OCI-LY1 (cell line): ENCODE measurements at regions not wholly inside any gene's neighbourhood (a gene's known extent, or its start where the extent isn't known, plus 50 kb on each side); places are given as distances from the start of the nearest gene placed in this dataset.

ENCODE experiments used
- H2AFZ ChIP-seq: fragments of 200-600 bp; sonication (generic), shearing (Covaris generic); 2 replicates; pipeline ENCODE4 v1.6.0; 2014; ENCODE audit warnings: antibody characterized with exemption, mild to moderate bottlenecking, low read length
- H3F3A ChIP-seq: fragments of 200-600 bp; sonication (generic), shearing (Covaris generic); 2 replicates; pipeline ENCODE4 v1.6.0; 2014; ENCODE audit warnings: mild to moderate bottlenecking, antibody characterized with exemption, low read length, moderate library complexity; ENCODE audit not compliant: insufficient read depth
- H3K27ac ChIP-seq: fragments of 200-600 bp; sonication (generic); 2 replicates; pipeline ENCODE4 v1.5.1; 2014; ENCODE audit warnings: low read length, mixed run types, mild to moderate bottlenecking, low read depth; ENCODE audit not compliant: poor library complexity, severe bottlenecking
- H3K27me3 ChIP-seq: fragments of 200-600 bp; sonication (generic); 2 replicates; pipeline ENCODE4 v1.6.0; 2014; ENCODE audit warnings: antibody characterized with exemption, mild to moderate bottlenecking, low read length, moderate library complexity; ENCODE audit not compliant: insufficient read depth
- H3K36me3 ChIP-seq: fragments of 200-600 bp; sonication (generic); 2 replicates; pipeline ENCODE4 v1.6.1; 2014; ENCODE audit warnings: mild to moderate bottlenecking, antibody characterized with exemption, low read length, moderate library complexity, mixed read lengths; ENCODE audit not compliant: insufficient read depth
- H3K4me1 ChIP-seq: fragments of 200-600 bp; sonication (generic); 2 replicates; pipeline ENCODE4 v1.5.1; 2014; ENCODE audit warnings: mild to moderate bottlenecking, low read length, moderate library complexity; ENCODE audit not compliant: insufficient read depth, severe bottlenecking
- H3K4me2 ChIP-seq: fragments of 200-600 bp; sonication (generic), shearing (Covaris generic); 2 replicates; pipeline ENCODE4 v1.6.1; 2014; ENCODE audit warnings: low read length
- H3K4me3 ChIP-seq: fragments of 200-600 bp; sonication (generic); 2 replicates; pipeline ENCODE4 v1.5.1; 2014; ENCODE audit warnings: low read length, low read depth, mild to moderate bottlenecking, mixed read lengths; ENCODE audit not compliant: poor library complexity, severe bottlenecking
- H3K79me2 ChIP-seq: fragments of 200-600 bp; shearing (Covaris generic); 2 replicates; pipeline ENCODE4 v1.6.1; 2016; ENCODE audit warnings: mixed run types, low read length, mixed read lengths; ENCODE audit not compliant: insufficient read depth
- H3K9ac ChIP-seq: fragments of 200-600 bp; sonication (generic), shearing (Covaris generic); 2 replicates; pipeline ENCODE4 v1.6.1; 2014; ENCODE audit warnings: mild to moderate bottlenecking, low read length, mixed read lengths
- H3K9me2 ChIP-seq: fragments of 200-600 bp; sonication (generic), shearing (Covaris generic); 2 replicates; pipeline ENCODE4 v1.6.1; 2014; ENCODE audit warnings: low read depth, mild to moderate bottlenecking, low read length, mixed read lengths
- H3K9me3 ChIP-seq: fragments of 200-600 bp; shearing (Covaris generic); 2 replicates; pipeline ENCODE4 v1.6.1; 2014; ENCODE audit warnings: low read length, mixed read lengths
- H4K20me1 ChIP-seq: fragments of 200-600 bp; sonication (generic), shearing (Covaris generic); 2 replicates; pipeline ENCODE4 v1.6.0; 2016; ENCODE audit warnings: mild to moderate bottlenecking, low read length; ENCODE audit not compliant: insufficient read depth
- CTCF ChIP-seq: fragments of 200-600 bp; sonication (generic), shearing (Covaris generic); IDR thresholded peaks from 2 replicates; pipeline ENCODE4 v1.5.1; 2017; ENCODE audit warnings: mild to moderate bottlenecking, antibody characterized with exemption, low read length, moderate library complexity, mixed read lengths
- EZH2 ChIP-seq: fragments of 200-600 bp; sonication (generic), shearing (Covaris generic); IDR thresholded peaks from 2 replicates; pipeline ENCODE4 v1.8.0; 2017; ENCODE audit warnings: borderline replicate concordance, mixed run types, mild to moderate bottlenecking, antibody characterized with exemption, low read length, moderate library complexity, mixed read lengths

GRCh38 chr6:169880516-169880915 is 129.1 kb downstream of the ERMARD start:
- Histone ChIP-seq H3K9me3 (no peaks in the 10 kb centered on the region), H3K4me2 (no peak overlapping the region), H4K20me1 (no peaks in the 10 kb centered on the region), H2AFZ (no peak overlapping the region), H3K27ac (no peak overlapping the region), H3K4me3 (no peak overlapping the region), H3K79me2 (no peaks in the 10 kb centered on the region), H3K9ac (no peak overlapping the region), H3K9me2 (no peaks in the 10 kb centered on the region), H3F3A (no peaks in the 10 kb centered on the region), H3K4me1 (no peaks in the 10 kb centered on the region), H3K36me3 (no peaks in the 10 kb centered on the region), H3K27me3 (no peaks in the 10 kb centered on the region)
- no peak for TF ChIP-seq EZH2

GRCh38 chr6:169869301-169869700 is 117.9 kb downstream of the ERMARD start:
- Histone ChIP-seq H3K4me1 (no peaks in the 10 kb centered on the region), H2AFZ (no peak overlapping the region), H3K79me2 (no peaks in the 10 kb centered on the region), H3K27ac (no peak overlapping the region), H3K9ac (no peak overlapping the region), H3K36me3 (no peaks in the 10 kb centered on the region), H3K9me2 (no peaks in the 10 kb centered on the region), H3K4me3 (no peak overlapping the region), H4K20me1 (no peaks in the 10 kb centered on the region), H3F3A (no peaks in the 10 kb centered on the region), H3K4me2 (no peak overlapping the region), H3K9me3 (no peaks in the 10 kb centered on the region), H3K27me3 (no peaks in the 10 kb centered on the region)
- no peak for TF ChIP-seq CTCF
- no peak for TF ChIP-seq EZH2

GRCh38 chr6:169868458-169868857 is 117.0 kb downstream of the ERMARD start:
- Histone ChIP-seq H3K4me2 (no peak overlapping the region), H3K4me1 (no peaks in the 10 kb centered on the region)

More at GRCh38 chr6:169868458-169868857, 117.0 kb downstream of the ERMARD start:
- Histone ChIP-seq H3K9ac (no peak overlapping the region), H4K20me1 (no peaks in the 10 kb centered on the region), H3F3A (no peaks in the 10 kb centered on the region), H3K4me3 (no peak overlapping the region), H3K9me2 (no peaks in the 10 kb centered on the region), H3K27me3 (0 out of 2 replicates have a peak, but pooled peaks cover 3% of the 10 kb centered on the region), H2AFZ (no peak overlapping the region), H3K79me2 (no peaks in the 10 kb centered on the region), H3K9me3 (no peaks in the 10 kb centered on the region), H3K36me3 (no peaks in the 10 kb centered on the region), H3K27ac (no peak overlapping the region)
- TF ChIP-seq CTCF (no peak), EZH2 (no peak)
